ENCODE measurements at regions not wholly inside any gene's neighbourhood (a gene's known extent, or its start where the extent isn't known, plus 50 kb on each side); places are given as distances from the start of the nearest gene placed in this dataset.

DNA sequence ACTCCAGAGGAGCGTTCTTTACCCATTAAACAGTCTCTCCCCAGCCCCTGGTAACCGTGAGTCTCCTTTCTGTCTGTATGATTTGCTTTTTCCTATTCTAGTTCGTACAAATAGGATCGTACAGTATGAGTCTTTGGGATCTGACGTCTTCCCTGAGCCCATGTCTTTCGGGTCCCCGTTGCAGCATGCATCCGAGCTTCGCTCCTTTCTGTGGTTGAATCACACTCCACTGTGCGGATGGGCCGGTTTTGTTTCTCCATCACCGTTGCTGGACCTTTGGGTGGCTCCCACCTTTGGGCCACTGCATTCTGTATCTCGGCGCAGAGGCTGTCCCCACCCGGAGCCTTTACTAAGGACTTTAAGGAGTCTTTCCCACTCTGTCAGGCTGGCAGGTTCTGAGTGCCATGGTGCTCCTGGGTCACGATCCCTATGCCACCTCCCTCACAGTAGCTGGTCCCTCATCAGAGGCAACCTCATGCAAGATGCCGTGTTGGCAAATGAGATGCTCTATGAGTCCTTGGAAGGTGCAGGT, 145.7 kb upstream of the COL5A1 start:
- Histone ChIP-seq H3K36me3 (ENCODE audit: control insufficient read depth in 1 of 2, insufficient read depth in 2 of 2, low read depth in 1 of 2, low read length in 2 of 2) (peaks cover 0 to 7% of the 10 kb centered on the region in 2 experiments), H2AK5ac (ENCODE audit: low read length, severe bottlenecking) (peak overlapping the region; percentile 31), H3K9me3 (ENCODE audit: control insufficient read depth, low read length) (no peaks in the 10 kb centered on the region), H3K79me1 (replicated peaks; ENCODE audit: low read length, poor library complexity, severe bottlenecking) (no peaks in the 10 kb centered on the region), H2BK120ac (ENCODE audit: low read depth, low read length) (no peak overlapping the region), H3K4me3 (ENCODE audit: insufficient read depth in 1 of 2, low read depth in 1 of 2, low read length in 2 of 2) (peak overlapping the region in 1 of 2 experiments; percentile 59), H3K14ac (ENCODE audit: low read length in 2 of 2) (peak overlapping the region in 1 of 2 experiments; percentile 67), H2BK12ac (ENCODE audit: low read length in 2 of 2) (peak overlapping the region; percentile 50 to 88), H2BK15ac (ENCODE audit: low read depth, poor library complexity, severe bottlenecking) (peak overlapping the region; percentile 99), H4K8ac (ENCODE audit: low read length) (no peak overlapping the region), H4K91ac (ENCODE audit: low read length) (peak overlapping the region; percentile 70), H3K23ac (ENCODE audit: low read length in 2 of 2) (no peak overlapping the region), H3K18ac (ENCODE audit: low read depth in 1 of 2, low read length in 2 of 2) (peak overlapping the region; percentile 37 to 41), H2BK5ac (ENCODE audit: low read depth, low read length, poor library complexity, severe bottlenecking) (no peak overlapping the region), H3K9ac (ENCODE audit: low read length) (peak overlapping the region; percentile 71), H3K27ac (ENCODE audit: low read length, poor library complexity, severe bottlenecking) (no peak overlapping the region), H3K4me1 (ENCODE audit: control insufficient read depth, insufficient read depth, low read depth, low read length) (peaks cover 10% of the 10 kb centered on the region), H3K4me2 (ENCODE audit: low read length, poor library complexity, severe bottlenecking) (no peak overlapping the region), H3K4ac (ENCODE audit: low read depth in 1 of 2, low read length in 2 of 2) (peak overlapping the region in 1 of 2 experiments; percentile 47), H2AFZ (ENCODE audit: low read depth, low read length) (no peak overlapping the region), H3K27me3 (ENCODE audit: control insufficient read depth in 1 of 2, insufficient read depth in 1 of 2, low read length in 2 of 2) (no peaks in the 10 kb centered on the region)
- no peak for DNase-seq
- 97% methylated on average over 17 of the region's 17 CpGs for WGBS

- Histone ChIP-seq H3K4me2 (ENCODE audit: low read length, poor library complexity, severe bottlenecking) (no peak overlapping the region), H2BK5ac (ENCODE audit: low read depth, low read length, poor library complexity, severe bottlenecking) (no peak overlapping the region), H4K8ac (ENCODE audit: low read length) (peak overlapping the region; percentile 69), H3K4ac (ENCODE audit: low read depth in 1 of 2, low read length in 2 of 2) (peak overlapping the region in 1 of 2 experiments; percentile 47), H2BK12ac (ENCODE audit: low read length in 2 of 2) (peak overlapping the region; percentile 50 to 88), H2AFZ (ENCODE audit: low read depth, low read length) (no peak overlapping the region), H3K36me3 (ENCODE audit: control insufficient read depth in 1 of 2, insufficient read depth in 2 of 2, low read depth in 1 of 2, low read length in 2 of 2) (peaks cover 0 to 7% of the 10 kb centered on the region in 2 experiments), H3K14ac (ENCODE audit: low read length in 2 of 2) (peak overlapping the region in 1 of 2 experiments; percentile 67), H4K91ac (ENCODE audit: low read length) (peak overlapping the region; percentile 78), H2AK5ac (ENCODE audit: low read length, severe bottlenecking) (peak overlapping the region; percentile 31), H3K27me3 (ENCODE audit: control insufficient read depth in 1 of 2, insufficient read depth in 1 of 2, low read length in 2 of 2) (no peaks in the 10 kb centered on the region), H3K9me3 (ENCODE audit: control insufficient read depth, low read length) (peaks cover 3% of the 10 kb centered on the region), H2BK120ac (ENCODE audit: low read depth, low read length) (peak overlapping the region; percentile 54), H2BK15ac (ENCODE audit: low read depth, poor library complexity, severe bottlenecking) (no peak overlapping the region), H3K18ac (ENCODE audit: low read depth in 1 of 2, low read length in 2 of 2) (peak overlapping the region; percentile 37 to 41), H3K23ac (ENCODE audit: low read length in 2 of 2) (no peak overlapping the region), H3K4me3 (ENCODE audit: insufficient read depth in 1 of 2, low read depth in 1 of 2, low read length in 2 of 2) (peak overlapping the region in 1 of 2 experiments; percentile 59), H3K27ac (ENCODE audit: low read length, poor library complexity, severe bottlenecking) (no peak overlapping the region), H3K79me1 (replicated peaks; ENCODE audit: low read length, poor library complexity, severe bottlenecking) (no peaks in the 10 kb centered on the region), H3K4me1 (ENCODE audit: control insufficient read depth, insufficient read depth, low read depth, low read length) (peaks cover 10% of the 10 kb centered on the region), H3K9ac (ENCODE audit: low read length) (peak overlapping the region; percentile 71)
- peak; percentile 36 for DNase-seq
- WGBS, result 87% methylated on average over 29 of the region's 29 CpGs
These were observed 145.0 kb upstream of the COL5A1 start for GRCh38 chr9:134496413-134497282.

DNA sequence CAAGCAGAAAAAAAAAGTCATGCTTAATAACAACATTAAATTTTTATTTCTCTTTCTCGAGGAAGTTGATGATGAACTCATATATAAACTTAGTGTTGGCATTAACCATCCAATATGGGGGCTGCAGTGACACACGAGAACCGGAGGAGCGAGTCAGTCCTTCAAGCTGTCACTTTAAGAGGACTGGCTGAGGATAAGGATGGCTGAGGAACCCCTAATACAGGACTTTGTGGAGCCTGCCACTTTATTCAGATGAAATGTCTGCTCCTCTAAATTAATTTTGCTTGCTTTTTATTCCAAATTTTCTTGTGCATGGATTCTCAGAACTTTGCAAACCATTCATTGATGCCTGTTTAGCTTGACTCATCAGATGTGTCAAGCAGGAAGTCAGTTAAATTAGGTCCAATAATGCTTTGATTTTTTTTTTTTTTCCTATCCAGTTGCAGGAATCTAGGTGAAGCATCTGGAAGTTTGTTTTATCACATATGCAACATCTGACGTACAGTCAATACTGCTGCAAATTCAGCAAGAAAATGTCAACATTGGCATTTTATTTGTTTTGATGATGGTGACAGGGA, 144.2 kb upstream of the COL5A1 start:
- no peak overlapping the region for H3K4me2 ChIP-seq (ENCODE audit: low read length, poor library complexity, severe bottlenecking)
- H2BK15ac ChIP-seq (ENCODE audit: low read depth, poor library complexity, severe bottlenecking), result no peak overlapping the region
- no peak overlapping the region for H3K23ac ChIP-seq (ENCODE audit: low read length in 2 of 2)
- H2BK120ac ChIP-seq (ENCODE audit: low read depth, low read length), result no peak overlapping the region
- H3K9me3 ChIP-seq (ENCODE audit: control insufficient read depth, low read length), result peaks cover 3% of the 10 kb centered on the region
- H2AFZ ChIP-seq (ENCODE audit: low read depth, low read length), result no peak overlapping the region
- H3K4ac ChIP-seq (ENCODE audit: low read depth in 1 of 2, low read length in 2 of 2), result no peak overlapping the region
- H2BK12ac ChIP-seq (ENCODE audit: low read length in 2 of 2), result no peak overlapping the region
- peaks cover 0 to 7% of the 10 kb centered on the region in 2 experiments for H3K36me3 ChIP-seq (ENCODE audit: control insufficient read depth in 1 of 2, insufficient read depth in 2 of 2, low read depth in 1 of 2, low read length in 2 of 2)
- no peak overlapping the region for H3K14ac ChIP-seq (ENCODE audit: low read length in 2 of 2)
- peak overlapping the region; percentile 71 for H3K9ac ChIP-seq (ENCODE audit: low read length)
- no peak overlapping the region for H4K8ac ChIP-seq (ENCODE audit: low read length)
- H4K91ac ChIP-seq (ENCODE audit: low read length), result no peak overlapping the region
- H3K4me3 ChIP-seq (ENCODE audit: insufficient read depth in 1 of 2, low read depth in 1 of 2, low read length in 2 of 2), result peak overlapping the region in 1 of 2 experiments; percentile 43
- no peak overlapping the region for H2BK5ac ChIP-seq (ENCODE audit: low read depth, low read length, poor library complexity, severe bottlenecking)
- H3K27ac ChIP-seq (ENCODE audit: low read length, poor library complexity, severe bottlenecking), result no peak overlapping the region
- H3K18ac ChIP-seq (ENCODE audit: low read depth in 1 of 2, low read length in 2 of 2), result no peak overlapping the region
- peak; percentile 14 for DNase-seq
- H3K4me1 ChIP-seq (ENCODE audit: control insufficient read depth, insufficient read depth, low read depth, low read length), result peaks cover 16% of the 10 kb centered on the region
- H3K79me1 ChIP-seq (replicated peaks; ENCODE audit: low read length, poor library complexity, severe bottlenecking), result no peaks in the 10 kb centered on the region
- no peaks in the 10 kb centered on the region for H3K27me3 ChIP-seq (ENCODE audit: control insufficient read depth in 1 of 2, insufficient read depth in 1 of 2, low read length in 2 of 2)
- WGBS, result 95% methylated on average over 5 of the region's 5 CpGs
- no peak overlapping the region for H2AK5ac ChIP-seq (ENCODE audit: low read length, severe bottlenecking)

DNA sequence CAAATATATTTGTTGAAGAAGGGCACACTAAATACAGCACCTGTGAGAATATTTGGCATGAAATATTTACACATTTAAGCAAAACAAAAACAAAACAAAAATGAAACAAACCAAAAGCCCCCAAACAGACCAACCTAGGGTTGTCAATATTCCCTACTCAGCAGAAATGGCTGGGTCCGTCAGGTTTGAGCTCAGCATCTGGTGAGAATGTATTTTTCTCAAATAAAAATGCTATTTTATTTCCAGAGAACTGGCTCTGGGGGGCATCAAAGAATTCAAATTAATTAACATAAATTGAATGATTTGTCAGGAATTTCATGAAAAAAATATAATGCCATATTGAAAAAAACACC, 142.8 kb upstream of the COL5A1 start:
- Histone ChIP-seq H2AFZ (ENCODE audit: low read depth, low read length) (no peak overlapping the region), H2BK120ac (ENCODE audit: low read depth, low read length) (no peak overlapping the region), H3K9me3 (ENCODE audit: control insufficient read depth, low read length) (peaks cover 3% of the 10 kb centered on the region), H3K27ac (ENCODE audit: low read length, poor library complexity, severe bottlenecking) (no peak overlapping the region), H3K9ac (ENCODE audit: low read length) (no peak overlapping the region), H2AK5ac (ENCODE audit: low read length, severe bottlenecking) (no peak overlapping the region), H3K36me3 (ENCODE audit: control insufficient read depth in 1 of 2, insufficient read depth in 2 of 2, low read depth in 1 of 2, low read length in 2 of 2) (peaks cover 0 to 7% of the 10 kb centered on the region in 2 experiments), H3K23ac (ENCODE audit: low read length in 2 of 2) (no peak overlapping the region), H3K27me3 (ENCODE audit: control insufficient read depth in 1 of 2, insufficient read depth in 1 of 2, low read length in 2 of 2) (no peaks in the 10 kb centered on the region), H4K8ac (ENCODE audit: low read length) (no peak overlapping the region), H2BK5ac (ENCODE audit: low read depth, low read length, poor library complexity, severe bottlenecking) (no peak overlapping the region), H4K91ac (ENCODE audit: low read length) (no peak overlapping the region), H3K14ac (ENCODE audit: low read length in 2 of 2) (no peak overlapping the region), H3K4me2 (ENCODE audit: low read length, poor library complexity, severe bottlenecking) (no peak overlapping the region), H3K79me1 (replicated peaks; ENCODE audit: low read length, poor library complexity, severe bottlenecking) (no peaks in the 10 kb centered on the region), H2BK15ac (ENCODE audit: low read depth, poor library complexity, severe bottlenecking) (no peak overlapping the region), H3K4me3 (ENCODE audit: insufficient read depth in 1 of 2, low read depth in 1 of 2, low read length in 2 of 2) (no peak overlapping the region), H3K18ac (ENCODE audit: low read depth in 1 of 2, low read length in 2 of 2) (no peak overlapping the region), H3K4me1 (ENCODE audit: control insufficient read depth, insufficient read depth, low read depth, low read length) (peaks cover 30% of the 10 kb centered on the region), H2BK12ac (ENCODE audit: low read length in 2 of 2) (no peak overlapping the region), H3K4ac (ENCODE audit: low read depth in 1 of 2, low read length in 2 of 2) (no peak overlapping the region)
- WGBS, result no CpG with 5 or more reads among the region's 1 CpG
- DNase-seq, result no peak
